ENCODE measurements at regions not wholly inside any gene's neighbourhood (a gene's known extent, or its start where the extent isn't known, plus 50 kb on each side); places are given as distances from the start of the nearest gene placed in this dataset.

DNA sequence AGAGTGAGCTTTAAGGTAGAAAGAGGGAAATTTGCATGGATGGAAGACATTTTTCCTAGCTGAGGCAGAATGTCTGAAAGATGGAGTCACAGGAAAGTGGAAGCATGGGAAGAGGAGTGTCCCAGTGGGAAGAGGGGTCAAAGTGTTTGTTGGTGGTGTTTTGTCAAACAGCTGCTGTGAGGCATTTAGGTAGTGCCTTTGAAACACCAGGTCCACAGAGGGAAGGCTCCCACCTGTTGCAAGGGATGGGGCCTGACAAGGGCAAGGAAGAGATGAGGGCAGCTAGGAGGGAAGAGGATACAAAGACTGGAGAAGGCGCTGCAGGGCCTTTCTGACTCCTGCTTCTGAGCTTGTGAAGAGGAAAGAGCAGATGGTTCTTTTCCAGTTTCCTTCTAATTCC is 91.8 kb upstream of the CISTR start:
- peaks cover 25% of the 10 kb centered on the region for H3K27me3 Mint-ChIP-seq (ENCODE audit: low read depth)
- intact Hi-C loops (cut with micrococcal nuclease), result no loop called here
- DNase-seq, result no peak
- CTCF ChIA-PET, result interaction anchor here (0.7 kb wide), 1 partner anchor 10 kb away, joined by 3 read pairs; no protein-coding TSS in a partner anchor
- H3K9me3 Mint-ChIP-seq, result no peaks in the 10 kb centered on the region
- no peak overlapping the region for H3K27ac Mint-ChIP-seq
- no peak overlapping the region for H3K4me3 Mint-ChIP-seq
- no peaks in the 10 kb centered on the region for H3K36me3 Mint-ChIP-seq (ENCODE audit: low read depth)
- H3K4me1 Mint-ChIP-seq (ENCODE audit: low read depth), result no peaks in the 10 kb centered on the region

- Mint-ChIP-seq H3K27me3 (ENCODE audit: low read depth) (peaks cover 30% of the 10 kb centered on the region), H3K4me3 (no peak overlapping the region), H3K4me1 (ENCODE audit: low read depth) (no peaks in the 10 kb centered on the region), H3K27ac (no peak overlapping the region), H3K9me3 (no peaks in the 10 kb centered on the region), H3K36me3 (ENCODE audit: low read depth) (no peaks in the 10 kb centered on the region)
- intact Hi-C loops (cut with micrococcal nuclease), result no loop called here
- DNase-seq, result no peak
- CTCF ChIA-PET, result interaction anchor here (1.2 kb wide), 1 partner anchor 55 kb away, joined by 3 read pairs; no protein-coding TSS in a partner anchor
Measured at GRCh38 chr12:53844994-53845844, 93.4 kb upstream of the HOXC13 start.

- no peaks in the 10 kb centered on the region for H3K36me3 Mint-ChIP-seq (ENCODE audit: low read depth)
- H3K4me1 Mint-ChIP-seq (ENCODE audit: low read depth), result no peaks in the 10 kb centered on the region
- no peaks in the 10 kb centered on the region for H3K9me3 Mint-ChIP-seq
- H3K4me3 Mint-ChIP-seq, result no peak overlapping the region
- intact Hi-C loops (cut with micrococcal nuclease), result no loop called here
- no peak for DNase-seq
- H3K27me3 Mint-ChIP-seq (ENCODE audit: low read depth), result peaks cover 27% of the 10 kb centered on the region
- CTCF ChIA-PET, result no interaction called here
- no peak overlapping the region for H3K27ac Mint-ChIP-seq
Measured at GRCh38 chr12:53845932-53846331, 92.7 kb upstream of the HOXC13 start.

GRCh38 chr12:53849113-53849512 is 89.5 kb upstream of the HOXC13 start:
- intact Hi-C loops (cut with micrococcal nuclease), result no loop called here
- DNase-seq, result no peak
- H3K4me1 Mint-ChIP-seq (ENCODE audit: low read depth), result no peaks in the 10 kb centered on the region
- CTCF ChIA-PET, result no interaction called here
- H3K9me3 Mint-ChIP-seq, result no peaks in the 10 kb centered on the region
- no peaks in the 10 kb centered on the region for H3K36me3 Mint-ChIP-seq (ENCODE audit: low read depth)
- H3K4me3 Mint-ChIP-seq, result no peak overlapping the region
- H3K27ac Mint-ChIP-seq, result no peak overlapping the region
- H3K27me3 Mint-ChIP-seq (ENCODE audit: low read depth), result peaks cover 17% of the 10 kb centered on the region

DNA sequence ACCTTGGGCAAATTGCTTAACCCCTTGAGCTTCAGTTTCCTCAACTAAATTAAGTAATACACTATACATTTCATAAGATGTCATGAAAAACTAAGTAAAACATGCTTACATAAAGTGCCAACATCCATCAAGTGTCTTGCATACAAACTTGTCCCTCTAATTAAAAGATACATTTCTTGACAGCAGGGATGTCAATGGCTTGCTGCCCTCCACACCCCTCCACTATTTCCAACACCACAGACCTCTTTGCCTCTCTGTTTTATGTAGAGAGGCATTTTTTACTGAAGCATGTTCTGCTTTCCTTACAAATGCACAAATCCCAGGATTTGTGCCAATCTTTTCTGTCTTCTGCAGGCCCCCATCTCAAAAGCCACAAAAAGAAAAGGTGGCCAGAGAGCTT is 89.0 kb upstream of the HOXC13 start:
- H3K36me3 Mint-ChIP-seq (ENCODE audit: low read depth), result no peaks in the 10 kb centered on the region
- no peaks in the 10 kb centered on the region for H3K4me1 Mint-ChIP-seq (ENCODE audit: low read depth)
- H3K4me3 Mint-ChIP-seq, result no peak overlapping the region
- no peaks in the 10 kb centered on the region for H3K9me3 Mint-ChIP-seq
- CTCF ChIA-PET, result no interaction called here
- peaks cover 19% of the 10 kb centered on the region for H3K27me3 Mint-ChIP-seq (ENCODE audit: low read depth)
- DNase-seq, result no peak
- H3K27ac Mint-ChIP-seq, result no peak overlapping the region
- intact Hi-C loops (cut with micrococcal nuclease), result no loop called here

DNA sequence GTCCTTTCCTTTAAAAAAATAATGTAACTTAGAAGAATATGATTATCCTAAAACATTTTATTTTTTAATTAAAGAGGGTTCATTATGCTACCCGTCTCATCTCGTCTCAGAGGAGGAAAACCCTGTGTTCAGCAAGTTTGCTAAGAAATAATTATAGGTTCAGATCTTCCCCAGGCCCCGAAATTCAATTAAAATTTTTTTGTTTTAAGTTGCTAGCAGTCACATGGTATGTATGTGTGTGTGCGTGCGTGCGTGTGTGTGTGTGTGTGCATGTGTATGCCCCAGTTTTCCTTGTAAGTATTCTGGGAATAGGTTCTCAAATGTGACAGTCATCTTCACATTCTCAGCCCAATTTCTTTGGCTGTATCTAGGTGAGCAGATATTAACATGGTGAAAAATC is 86.6 kb upstream of the HOXC13 start:
- Mint-ChIP-seq H3K9me3 (no peaks in the 10 kb centered on the region), H3K36me3 (ENCODE audit: low read depth) (no peaks in the 10 kb centered on the region), H3K27me3 (ENCODE audit: low read depth) (peaks cover 25% of the 10 kb centered on the region), H3K27ac (no peak overlapping the region), H3K4me3 (no peak overlapping the region), H3K4me1 (ENCODE audit: low read depth) (no peaks in the 10 kb centered on the region)
- CTCF ChIA-PET, result no interaction called here
- intact Hi-C loops (cut with micrococcal nuclease), result no loop called here
- DNase-seq, result no peak

GRCh38 chr12:53852992-53853391 is 85.6 kb upstream of the HOXC13 start:
- Mint-ChIP-seq H3K27ac (no peak overlapping the region), H3K4me3 (no peak overlapping the region), H3K9me3 (no peaks in the 10 kb centered on the region), H3K27me3 (ENCODE audit: low read depth) (peaks cover 25% of the 10 kb centered on the region), H3K36me3 (ENCODE audit: low read depth) (no peaks in the 10 kb centered on the region), H3K4me1 (ENCODE audit: low read depth) (no peaks in the 10 kb centered on the region)
- intact Hi-C loops (cut with micrococcal nuclease), result no loop called here
- DNase-seq, result no peak
- CTCF ChIA-PET, result interaction anchor here (0.9 to 1.0 kb wide), 2 partner anchors 9 to 10 kb away, joined by 3 to 4 read pairs; no protein-coding TSS in a partner anchor

GRCh38 chr12:53854701-53855316 is 83.8 kb upstream of the HOXC13 start:
- intact Hi-C loops (cut with micrococcal nuclease), result no loop called here
- H3K4me1 Mint-ChIP-seq (ENCODE audit: low read depth), result no peaks in the 10 kb centered on the region
- H3K9me3 Mint-ChIP-seq, result no peaks in the 10 kb centered on the region
- peaks cover 21% of the 10 kb centered on the region for H3K27me3 Mint-ChIP-seq (ENCODE audit: low read depth)
- no peak for DNase-seq
- no peaks in the 10 kb centered on the region for H3K36me3 Mint-ChIP-seq (ENCODE audit: low read depth)
- H3K4me3 Mint-ChIP-seq, result no peak overlapping the region
- no peak overlapping the region for H3K27ac Mint-ChIP-seq
- CTCF ChIA-PET, result no interaction called here

DNA sequence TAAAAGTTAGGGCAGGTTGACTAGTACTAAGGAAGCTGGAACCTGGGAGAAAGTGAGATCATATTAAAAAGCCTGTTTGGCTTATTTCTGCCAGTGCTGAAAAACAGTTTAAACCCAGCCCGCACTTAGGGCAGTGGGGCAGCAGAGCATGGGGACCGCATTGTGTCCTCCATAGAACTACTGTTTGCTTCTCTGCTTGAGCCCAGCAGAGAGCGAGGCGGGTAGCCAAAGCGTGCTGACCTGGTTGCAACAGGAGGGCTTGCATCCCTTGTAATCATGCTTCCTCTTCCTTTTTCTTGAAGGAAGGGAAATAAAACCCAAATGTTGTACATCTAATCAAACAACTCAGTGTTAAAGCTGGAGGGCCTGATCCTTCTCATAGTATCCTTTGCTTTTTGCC is 82.5 kb upstream of the HOXC13 start:
- Mint-ChIP-seq H3K4me1 (ENCODE audit: low read depth) (no peaks in the 10 kb centered on the region), H3K4me3 (no peak overlapping the region), H3K27ac (no peak overlapping the region), H3K27me3 (ENCODE audit: low read depth) (peaks cover 21% of the 10 kb centered on the region), H3K36me3 (ENCODE audit: low read depth) (no peaks in the 10 kb centered on the region), H3K9me3 (no peaks in the 10 kb centered on the region)
- intact Hi-C loops (cut with micrococcal nuclease), result no loop called here
- CTCF ChIA-PET, result no interaction called here
- no peak for DNase-seq

GRCh38 chr12:53857666-53858065 is 81.0 kb upstream of the HOXC13 start:
- no peak overlapping the region for H3K27ac Mint-ChIP-seq
- no peaks in the 10 kb centered on the region for H3K4me1 Mint-ChIP-seq (ENCODE audit: low read depth)
- H3K27me3 Mint-ChIP-seq (ENCODE audit: low read depth), result peaks cover 21% of the 10 kb centered on the region

DNA sequence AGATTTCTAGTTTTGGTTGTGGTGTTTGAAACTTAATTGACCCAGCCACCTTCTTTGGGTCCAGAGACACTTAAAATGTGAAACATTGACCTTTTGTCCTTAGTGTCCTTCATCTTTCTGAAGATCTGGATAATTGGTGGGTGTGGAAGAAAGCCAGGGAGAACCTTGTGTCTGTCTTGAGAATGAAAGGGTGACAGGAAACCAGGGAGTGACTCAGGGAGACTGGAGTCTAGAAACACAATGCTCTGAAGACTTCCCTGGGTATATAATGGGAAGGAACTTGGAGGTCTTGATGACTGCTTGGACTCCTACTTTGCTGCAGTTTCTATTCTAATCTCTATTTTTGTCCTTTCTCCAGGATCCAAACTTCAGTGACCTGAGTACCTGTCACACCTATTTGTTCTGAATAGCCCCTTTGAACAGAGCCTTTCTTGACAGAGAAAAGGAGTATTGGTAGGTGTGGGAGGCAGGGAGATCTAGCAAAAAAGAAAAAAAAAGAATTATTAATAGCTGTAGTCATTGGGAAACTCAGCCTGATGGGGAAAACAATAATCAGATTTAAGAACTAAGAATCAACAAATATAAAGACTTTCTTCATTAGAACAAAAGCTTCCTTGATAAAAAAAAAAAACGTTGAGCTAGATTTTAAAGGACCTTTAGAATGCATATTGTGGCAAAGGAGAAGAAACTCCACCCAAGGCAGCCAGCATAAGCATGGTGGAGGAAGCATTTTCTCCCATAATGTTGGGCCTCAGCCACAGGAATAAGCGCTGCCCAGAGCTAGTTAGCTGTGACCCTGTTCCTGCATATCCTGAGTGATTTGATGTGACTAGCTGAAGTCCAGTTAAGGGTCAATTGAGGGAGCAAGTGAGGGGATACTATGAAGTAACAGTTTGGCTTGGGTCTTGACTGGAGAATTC is 77.9 kb upstream of the HOXC13 start:
- Mint-ChIP-seq H3K27me3 (ENCODE audit: low read depth) (peaks cover 11% of the 10 kb centered on the region), H3K27ac (no peak overlapping the region), H3K4me3 (no peak overlapping the region), H3K36me3 (ENCODE audit: low read depth) (no peaks in the 10 kb centered on the region), H3K4me1 (ENCODE audit: low read depth) (no peaks in the 10 kb centered on the region), H3K9me3 (no peaks in the 10 kb centered on the region)
- intact Hi-C loops (cut with micrococcal nuclease), result no loop called here
- CTCF ChIA-PET, result no interaction called here
- no peak for DNase-seq

More at GRCh38 chr12:53857666-53858065, 81.0 kb upstream of the HOXC13 start:
- intact Hi-C loops (cut with micrococcal nuclease), result no loop called here
- Mint-ChIP-seq H3K4me3 (no peak overlapping the region), H3K36me3 (ENCODE audit: low read depth) (no peaks in the 10 kb centered on the region), H3K9me3 (no peaks in the 10 kb centered on the region)
- DNase-seq, result no peak
- CTCF ChIA-PET, result no interaction called here

- peaks cover 8% of the 10 kb centered on the region for H3K27me3 Mint-ChIP-seq (ENCODE audit: low read depth)
- CTCF ChIA-PET, result no interaction called here
- H3K4me1 Mint-ChIP-seq (ENCODE audit: low read depth), result no peaks in the 10 kb centered on the region
- no peak overlapping the region for H3K27ac Mint-ChIP-seq
- no peaks in the 10 kb centered on the region for H3K9me3 Mint-ChIP-seq
- H3K4me3 Mint-ChIP-seq, result no peak overlapping the region
- DNase-seq, result no peak
- no peaks in the 10 kb centered on the region for H3K36me3 Mint-ChIP-seq (ENCODE audit: low read depth)
- intact Hi-C loops (cut with micrococcal nuclease), result no loop called here
Measured at GRCh38 chr12:53862206-53862605, 76.4 kb upstream of the HOXC13 start.

Data from activated naive CD4-positive, alpha-beta T cell treated with anti-CD3 and anti-CD28 coated beads for 36 hours (primary cell).